HL-60 (cell line): ENCODE measurements at regions not wholly inside any gene's neighbourhood (a gene's known extent, or its start where the extent isn't known, plus 50 kb on each side); places are given as distances from the start of the nearest gene placed in this dataset.
"Not testable (repeated sequence)": the region's sequence is repeated elsewhere in the genome, so short reads cannot be mapped to it uniquely, and the experiment has no call there.

Source experiments
- DNase-seq, 2 experiments: peaks; one replicate each; pipeline ENCODE4 v3.0.0-alpha.2; 2010 to 2020; ENCODE audit warnings: low read depth in 1 of 2, low spot score in 1 of 2
- H3K27ac ChIP-seq: fragments of 250-450 bp; sonication (Bioruptor Pico); replicated peaks from 2 replicates; pipeline ENCODE4 v1.5.1; 2020; ENCODE audit warnings: mild to moderate bottlenecking, moderate library complexity
- H3K27me3 ChIP-seq: fragments of 250-450 bp; sonication (Bioruptor Pico); 2 replicates; pipeline ENCODE4 v1.5.1; 2021; ENCODE audit warnings: mild to moderate bottlenecking, moderate library complexity; ENCODE audit not compliant: insufficient read depth, poor library complexity, severe bottlenecking
- H3K4me3 ChIP-seq: replicated peaks from 2 replicates; pipeline ENCODE4 v1.5.1; 2011; ENCODE audit warnings: mild to moderate bottlenecking, control low read depth, low read length; ENCODE audit not compliant: insufficient read depth
- GABPA ChIP-seq: IDR thresholded peaks from 2 replicates; pipeline ENCODE4 v1.6.1; 2012; ENCODE audit warnings: low read depth
- POLR2AphosphoS5 ChIP-seq: IDR thresholded peaks from 2 replicates; pipeline ENCODE4 v1.6.1; 2012; ENCODE audit warnings: low read depth
- REST ChIP-seq: IDR thresholded peaks from 2 replicates; pipeline ENCODE4 v1.6.1; 2012; ENCODE audit warnings: low read depth; ENCODE audit not compliant: insufficient replicate concordance
- SPI1 ChIP-seq: IDR thresholded peaks from 2 replicates; pipeline ENCODE4 v1.6.1; 2012; ENCODE audit warnings: low read depth, mild to moderate bottlenecking, borderline replicate concordance
- TF ChIP-seq, protein P1 (sequence below): IDR thresholded peaks from one replicate; pipeline ENCODE4 v1.5.1; 2011; ENCODE audit warnings: low read length, control low read depth, inconsistent platforms; ENCODE audit not compliant: insufficient read depth

DNA sequence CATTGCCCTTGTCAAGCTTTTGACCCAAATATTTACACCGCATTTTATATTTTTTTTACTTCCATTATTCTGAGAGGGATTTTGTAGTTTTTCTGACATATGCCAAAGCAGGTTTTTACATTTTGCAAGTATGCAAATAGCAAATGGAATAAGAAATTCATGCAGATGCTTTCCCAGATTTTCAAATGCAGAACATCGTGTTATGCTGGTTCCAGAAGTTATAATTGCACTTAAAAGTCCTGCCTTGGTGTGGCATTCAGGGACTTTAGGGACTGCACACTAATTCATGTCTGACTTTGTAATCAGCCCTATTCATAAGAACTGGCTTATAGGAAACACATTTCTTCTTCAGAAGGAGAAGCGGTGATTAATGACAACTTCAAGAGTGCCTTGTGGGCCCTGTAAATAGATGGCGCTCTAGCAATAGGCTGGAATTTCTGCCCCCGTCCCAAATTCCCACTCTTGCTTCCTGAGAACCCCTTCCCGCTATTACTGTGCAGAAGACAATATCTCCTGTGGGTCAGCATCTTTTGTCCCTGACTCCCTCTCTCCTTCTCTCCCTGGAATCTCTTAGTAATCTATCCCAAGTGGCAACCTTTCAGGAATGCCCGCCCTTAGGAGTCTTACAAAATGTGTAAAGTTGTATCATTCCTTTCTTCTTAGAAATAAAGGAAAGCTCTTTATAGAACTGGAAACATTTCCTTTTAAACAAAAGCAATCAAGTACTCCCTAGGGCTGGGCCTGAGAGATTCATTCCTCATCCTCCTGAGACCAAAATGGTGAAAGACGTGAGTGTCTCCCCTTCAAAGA, 264.0 kb downstream of the INHBA start:
- Histone ChIP-seq H3K4me3 (no peak overlapping the region), H3K27me3 (no peaks in the 10 kb centered on the region), H3K27ac (no peak overlapping the region)
- TF ChIP-seq, protein P1, sequence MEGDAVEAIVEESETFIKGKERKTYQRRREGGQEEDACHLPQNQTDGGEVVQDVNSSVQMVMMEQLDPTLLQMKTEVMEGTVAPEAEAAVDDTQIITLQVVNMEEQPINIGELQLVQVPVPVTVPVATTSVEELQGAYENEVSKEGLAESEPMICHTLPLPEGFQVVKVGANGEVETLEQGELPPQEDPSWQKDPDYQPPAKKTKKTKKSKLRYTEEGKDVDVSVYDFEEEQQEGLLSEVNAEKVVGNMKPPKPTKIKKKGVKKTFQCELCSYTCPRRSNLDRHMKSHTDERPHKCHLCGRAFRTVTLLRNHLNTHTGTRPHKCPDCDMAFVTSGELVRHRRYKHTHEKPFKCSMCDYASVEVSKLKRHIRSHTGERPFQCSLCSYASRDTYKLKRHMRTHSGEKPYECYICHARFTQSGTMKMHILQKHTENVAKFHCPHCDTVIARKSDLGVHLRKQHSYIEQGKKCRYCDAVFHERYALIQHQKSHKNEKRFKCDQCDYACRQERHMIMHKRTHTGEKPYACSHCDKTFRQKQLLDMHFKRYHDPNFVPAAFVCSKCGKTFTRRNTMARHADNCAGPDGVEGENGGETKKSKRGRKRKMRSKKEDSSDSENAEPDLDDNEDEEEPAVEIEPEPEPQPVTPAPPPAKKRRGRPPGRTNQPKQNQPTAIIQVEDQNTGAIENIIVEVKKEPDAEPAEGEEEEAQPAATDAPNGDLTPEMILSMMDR = no peak
- TF ChIP-seq GABPA (no peak), REST (no peak), SPI1 (no peak), POLR2AphosphoS5 (no peak)
- no peak for DNase-seq

GRCh38 chr7:41437257-41438196, 265.4 kb downstream of the INHBA start:
- no peak for DNase-seq
- no peak for TF ChIP-seq POLR2AphosphoS5
- no peak for TF ChIP-seq REST
- no peak for TF ChIP-seq SPI1
- peaks cover under 1% of the 10 kb centered on the region for H3K27me3 ChIP-seq
- no peak overlapping the region for H3K4me3 ChIP-seq
- no peak overlapping the region for H3K27ac ChIP-seq

- TF ChIP-seq POLR2AphosphoS5 (no peak), REST (no peak), SPI1 (no peak), GABPA (no peak)
- TF ChIP-seq, protein P1 = no peak
- no peak overlapping the region for H3K4me3 ChIP-seq
- DNase-seq = no peak
- H3K27ac ChIP-seq = no peak overlapping the region
- H3K27me3 ChIP-seq = peaks cover 4% of the 10 kb centered on the region
These were observed 266.8 kb downstream of the INHBA start for GRCh38 chr7:41436139-41436538.

GRCh38 chr7:41435020-41435419, 267.9 kb downstream of the INHBA start:
- H3K4me3 ChIP-seq, H3K27me3 ChIP-seq, H3K27ac ChIP-seq, DNase-seq: not testable (repeated sequence)
